ENCODE measurements at regions not wholly inside any gene's neighbourhood (a gene's known extent, or its start where the extent isn't known, plus 50 kb on each side); places are given as distances from the start of the nearest gene placed in this dataset.

- TF ChIP-seq MEF2B (IDR thresholded peaks at IDR 0.05; ENCODE audit: partially characterized antibody, poor library complexity, severe bottlenecking) (no peak), TARDBP (IDR thresholded peaks at IDR 0.05; ENCODE audit: borderline replicate concordance) (no peak)
Measured at GRCh38 chr2:81303321-81303720, 998.8 kb upstream of the LRRTM1 start (continued).

- Histone ChIP-seq H3K4me3 (no peak overlapping the region), H3K36me3 (ENCODE audit: control insufficient read depth in 2 of 2, insufficient read depth in 2 of 2, low read length in 1 of 2) (no peaks in the 10 kb centered on the region), H3K27me3 (replicated peaks in 1 of 2; ENCODE audit: control insufficient read depth in 2 of 2, insufficient read depth in 2 of 2, low read length in 1 of 2) (no peaks in the 10 kb centered on the region), H2AFZ (ENCODE audit: control insufficient read depth, low read depth, low read length) (no peak overlapping the region), H3K9ac (ENCODE audit: control insufficient read depth, insufficient read depth, low read length) (no peak overlapping the region), H3K27ac (ENCODE audit: control insufficient read depth, insufficient read depth) (no peak overlapping the region), H3K4me2 (ENCODE audit: control insufficient read depth, insufficient read depth) (no peak overlapping the region), H3K4me1 (ENCODE audit: control insufficient read depth, insufficient read depth, low read length) (no peaks in the 10 kb centered on the region), H3K9me3 (replicated peaks; ENCODE audit: control insufficient read depth, insufficient read depth, low read length) (no peaks in the 10 kb centered on the region), H4K20me1 (ENCODE audit: control insufficient read depth, insufficient read depth) (no peaks in the 10 kb centered on the region), H3K79me2 (ENCODE audit: control insufficient read depth, insufficient read depth, low read length) (no peaks in the 10 kb centered on the region)
- no peak for TF ChIP-seq MEF2B (IDR thresholded peaks at IDR 0.05; ENCODE audit: partially characterized antibody, poor library complexity, severe bottlenecking)
- no peak for TF ChIP-seq E2F8 (IDR thresholded peaks at IDR 0.05; ENCODE audit: low read depth, partially characterized antibody)
- TF ChIP-seq PAX8 (IDR thresholded peaks at IDR 0.05): no peak
- no peak for TF ChIP-seq SREBF2 (IDR thresholded peaks at IDR 0.05; ENCODE audit: low read length)
- TF ChIP-seq JUND (IDR thresholded peaks at IDR 0.05; ENCODE audit: low read depth, low read length): no peak
- TF ChIP-seq NBN (IDR thresholded peaks at IDR 0.05): no peak
- no peak for TF ChIP-seq ZZZ3 (IDR thresholded peaks at IDR 0.05; ENCODE audit: control insufficient read depth, insufficient read length, low read depth)
- no peak for TF ChIP-seq TBL1XR1 (IDR thresholded peaks at IDR 0.05; ENCODE audit: low read depth, low read length)
- no peak for TF ChIP-seq EGR1 (IDR thresholded peaks at IDR 0.05; ENCODE audit: borderline replicate concordance in 1 of 2, low read depth in 2 of 2, low read length in 2 of 2)
- TF ChIP-seq KDM1A (IDR thresholded peaks at IDR 0.05; ENCODE audit: borderline replicate concordance): no peak
- no peak for TF ChIP-seq NFYA (IDR thresholded peaks at IDR 0.05; ENCODE audit: borderline replicate concordance, low read depth, low read length)
- TF ChIP-seq ZNF274 (IDR thresholded peaks at IDR 0.05; ENCODE audit: insufficient read depth, insufficient read length): no peak
- no peak for TF ChIP-seq MLLT1 (IDR thresholded peaks at IDR 0.05)
- ATAC-seq (no peak), FAIRE-seq (no peak), DNase-seq (ENCODE audit: low read depth, low spot score) (no peak)
- BruUV-seq (replicated peaks): no TSS peak
- ChIA-PET SMC1A (ENCODE audit: uncharacterized antibody, unreplicated experiment) (no interaction called here), CTCF (no interaction called here), POLR2A (no interaction called here), RAD21 (ENCODE audit: unreplicated experiment) (no interaction called here)
- intact Hi-C loops (cut with micrococcal nuclease; ENCODE audit: unreplicated experiment) (no loop called here), in situ Hi-C loops (cut with MboI) (no loop called here)
- WGBS (ENCODE audit: insufficient coverage, insufficient replicate concordance, low lambda C conversion rate, missing lambda C conversion rate): 0% methylated on average over 1 of the region's 1 CpG
Measured at GRCh38 chr2:81299841-81300240, 995.3 kb upstream of the LRRTM1 start.
